T47D (cell line): ENCODE measurements at regions not wholly inside any gene's neighbourhood (a gene's known extent, or its start where the extent isn't known, plus 50 kb on each side); places are given as distances from the start of the nearest gene placed in this dataset.

Experiments
- DNase-seq, 2 experiments: peaks; one replicate each; pipeline versions ENCODE4 v3.0.0 to v3.0.0-alpha.2; 2011 to 2012; ENCODE audit warnings: low read depth in 1 of 2, low spot score in 1 of 2
- JUND ChIP-seq: IDR thresholded peaks from 2 replicates; pipeline ENCODE4 v1.6.1; 2012; ENCODE audit warnings: low read depth
- in situ Hi-C: cut with HindIII; loops from 2 replicates; pipeline ENCODE4 v1.10.0; 2016; ENCODE audit warnings: low sequenced_read_pairs, low pct_unique_long_range_greater_than_20kb

- TF ChIP-seq JUND = no peak
- DNase-seq = no peak
- in situ Hi-C loops = no loop called here
Measured at GRCh38 chr14:86639666-86640065, 1109.7 kb downstream of the FLRT2 start.

DNA sequence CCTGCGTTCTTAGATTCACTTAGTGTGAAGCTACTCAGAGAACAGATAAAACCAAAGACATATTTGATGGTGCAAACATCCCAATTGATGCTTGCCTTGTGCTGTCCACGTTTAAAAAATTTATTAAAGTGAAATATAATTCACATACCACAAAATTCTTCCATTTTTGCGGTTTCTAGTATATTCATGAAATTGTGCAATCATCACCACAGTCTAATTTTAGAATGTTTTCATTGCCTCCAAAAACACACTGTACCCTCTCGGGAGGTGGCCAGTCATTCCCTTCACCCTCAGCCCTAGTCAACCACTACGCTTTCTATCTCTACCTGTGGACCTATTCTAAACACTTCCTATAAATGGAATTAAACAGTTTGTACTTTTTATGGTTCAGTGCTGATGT lies 1109.2 kb downstream of the FLRT2 start:
- no peak for TF ChIP-seq JUND
- no peak for DNase-seq
- in situ Hi-C loops = no loop called here

- in situ Hi-C loops = no loop called here
- no peak for DNase-seq
- no peak for TF ChIP-seq JUND
Measured at GRCh38 chr14:86627080-86627479, 1097.1 kb downstream of the FLRT2 start.

DNA sequence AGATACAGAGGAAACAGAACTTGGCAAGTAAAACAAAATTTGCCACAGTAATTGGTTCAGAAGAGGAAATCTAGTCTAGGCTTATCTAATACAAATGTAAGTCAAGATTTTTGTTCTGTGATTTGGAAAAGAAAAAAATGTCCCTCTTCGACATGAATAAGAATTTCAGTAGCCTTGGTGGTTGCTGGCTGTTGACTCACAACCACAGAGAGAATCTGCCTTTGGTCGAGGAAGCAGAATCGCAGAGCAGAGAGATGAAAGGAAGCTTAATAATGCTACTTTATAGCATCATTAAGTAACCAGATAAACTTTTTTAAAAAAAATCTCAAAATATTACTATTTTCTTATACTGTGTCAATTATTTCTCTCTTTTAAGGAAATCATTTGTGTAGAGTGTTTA lies 1096.6 kb downstream of the FLRT2 start:
- in situ Hi-C loops = no loop called here
- DNase-seq = no peak
- TF ChIP-seq JUND = no peak

- no peak for TF ChIP-seq JUND
- in situ Hi-C loops = no loop called here
- DNase-seq = no peak
Measured at GRCh38 chr14:86625637-86626036, 1095.7 kb downstream of the FLRT2 start.

- no peak for DNase-seq
- in situ Hi-C loops = no loop called here
- TF ChIP-seq JUND = no peak
Measured at GRCh38 chr14:86619726-86620125, 1089.8 kb downstream of the FLRT2 start.

- in situ Hi-C loops = no loop called here
- DNase-seq = no peak
- TF ChIP-seq JUND = no peak
Measured at GRCh38 chr14:86613786-86614185, 1083.8 kb downstream of the FLRT2 start.

GRCh38 chr14:86613126-86613525 lies 1083.2 kb downstream of the FLRT2 start:
- no peak for TF ChIP-seq JUND
- DNase-seq = no peak
- in situ Hi-C loops = no loop called here

DNA sequence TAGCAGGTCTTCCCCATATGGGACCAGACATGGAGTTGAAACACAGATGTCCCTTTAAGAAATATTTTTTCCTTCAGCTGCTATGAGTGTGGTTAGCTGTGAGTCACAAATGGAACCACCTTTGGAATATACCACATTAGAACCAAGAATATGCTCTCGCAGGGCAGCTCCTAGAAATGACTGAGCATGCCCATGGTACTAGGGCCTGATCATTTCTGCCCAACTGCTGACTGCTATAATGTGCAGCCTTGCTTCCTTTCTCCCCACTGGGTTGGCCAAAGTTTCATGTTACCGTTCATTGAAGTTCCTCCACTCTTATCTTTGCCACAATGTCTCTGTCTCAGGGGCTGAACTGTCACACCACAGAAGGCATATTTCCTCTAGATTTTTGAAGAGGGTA lies 1074.6 kb downstream of the FLRT2 start:
- TF ChIP-seq JUND = no peak
- no peak for DNase-seq
- in situ Hi-C loops = no loop called here

DNA sequence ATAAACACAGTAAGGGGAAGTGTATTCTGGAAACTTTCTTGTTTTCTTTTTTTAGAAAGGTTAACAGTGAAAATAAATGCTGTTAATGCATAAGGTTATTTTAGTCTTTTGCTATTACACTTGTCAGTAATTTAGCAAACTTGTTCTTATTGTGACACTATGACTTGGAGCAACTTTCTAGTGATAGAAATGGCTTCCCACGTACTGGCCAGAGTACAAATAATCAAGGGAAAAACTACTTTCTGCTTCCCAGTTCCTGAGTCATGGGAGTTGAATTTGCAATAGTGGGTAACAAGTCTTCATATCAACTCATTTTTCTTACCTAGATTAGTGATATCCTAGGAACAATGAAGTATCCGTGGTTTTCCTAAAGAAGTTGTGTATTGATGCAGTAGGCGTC lies 1072.3 kb downstream of the FLRT2 start:
- TF ChIP-seq JUND = no peak
- in situ Hi-C loops = no loop called here
- DNase-seq = no peak

- no peak for TF ChIP-seq JUND
- DNase-seq = no peak
- in situ Hi-C loops = no loop called here
Measured at GRCh38 chr14:86601813-86602212, 1071.9 kb downstream of the FLRT2 start.

DNA sequence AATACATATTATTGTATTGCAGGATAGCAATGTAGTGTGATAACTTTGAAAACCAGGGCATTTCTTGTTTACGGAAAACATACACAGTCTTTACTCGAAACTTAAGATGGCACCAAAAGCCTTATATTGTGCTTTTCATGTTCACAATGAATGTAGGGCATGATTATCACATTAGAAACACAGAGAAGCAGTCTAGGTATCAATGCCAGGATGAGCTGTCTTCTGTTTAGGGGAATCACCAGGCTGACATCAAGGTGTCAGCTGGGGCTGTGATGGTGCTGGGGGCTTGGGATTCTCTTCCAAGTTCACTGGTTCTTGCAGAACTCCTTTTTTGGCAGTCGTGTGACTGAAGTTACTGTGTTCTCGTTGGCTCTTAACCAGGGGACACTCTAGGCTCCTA lies 1067.3 kb downstream of the FLRT2 start:
- in situ Hi-C loops = no loop called here
- DNase-seq = no peak
- no peak for TF ChIP-seq JUND

GRCh38 chr14:86596024-86596423 lies 1066.1 kb downstream of the FLRT2 start:
- peak in 1 of 2 experiments; percentile 20 for DNase-seq
- in situ Hi-C loops = no loop called here
- TF ChIP-seq JUND = no peak

DNA sequence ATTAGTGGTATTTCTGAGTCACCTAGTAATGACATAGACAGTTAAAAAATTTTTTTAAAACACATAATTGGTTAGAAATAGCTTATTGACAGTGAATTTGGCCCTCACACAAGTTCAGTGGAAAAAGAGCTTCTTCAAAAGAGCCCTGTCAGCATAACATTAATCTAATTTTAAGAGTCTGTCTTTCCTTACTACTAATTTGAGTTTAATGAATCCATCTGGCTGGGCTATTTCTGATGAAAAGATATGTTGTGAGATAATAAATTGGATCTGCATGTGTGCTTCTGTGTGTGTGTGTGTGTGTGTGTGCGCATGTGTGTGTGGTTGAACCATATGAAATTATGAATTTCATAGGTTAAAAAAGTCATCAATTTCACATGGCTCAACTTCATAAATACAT lies 1045.2 kb downstream of the FLRT2 start:
- DNase-seq = no peak
- no peak for TF ChIP-seq JUND
- in situ Hi-C loops = no loop called here

GRCh38 chr14:86574778-86575129 lies 1044.8 kb downstream of the FLRT2 start:
- no peak for TF ChIP-seq JUND
- in situ Hi-C loops = no loop called here
- no peak for DNase-seq
